CD4-positive, alpha-beta T cell treated with Interleukin-2 at 100 ng/mL for 4 hours (primary cell): ENCODE measurements at regions not wholly inside any gene's neighbourhood (a gene's known extent, or its start where the extent isn't known, plus 50 kb on each side); places are given as distances from the start of the nearest gene placed in this dataset.
A peak's percentile ranks its signal among the peaks of the same experiment; 100 is the strongest.
"Not testable (repeated sequence)": the region's sequence is repeated elsewhere in the genome, so short reads cannot be mapped to it uniquely, and the experiment has no call there.

ENCODE experiments used
- DNase-seq: peaks from one replicate; pipeline ENCODE4 v3.0.0-alpha.2; 2020; ENCODE audit warnings: low spot score

- no peak for DNase-seq
These were observed 445.5 kb downstream of the TMEM121 start for GRCh38 chr14:105971593-105972500.

GRCh38 chr14:105974902-105975301, 448.5 kb downstream of the TMEM121 start:
- peak; percentile 58 for DNase-seq

GRCh38 chr14:105978618-105979295, 452.4 kb downstream of the TMEM121 start:
- DNase-seq: no peak

- no peak for DNase-seq
These were observed 453.1 kb downstream of the TMEM121 start for GRCh38 chr14:105979446-105979845.

GRCh38 chr14:105980224-105980623, 453.8 kb downstream of the TMEM121 start:
- DNase-seq: no peak

GRCh38 chr14:105981517-105982302, 455.3 kb downstream of the TMEM121 start:
- DNase-seq: peak; percentile 62

- DNase-seq: no peak
These were observed 456.3 kb downstream of the TMEM121 start for GRCh38 chr14:105982664-105983063.

- DNase-seq: no peak
These were observed 460.5 kb downstream of the TMEM121 start for GRCh38 chr14:105986894-105987284.

GRCh38 chr14:105987563-105987962, 461.2 kb downstream of the TMEM121 start:
- DNase-seq: no peak

- peak; percentile 44 for DNase-seq
These were observed 463.4 kb downstream of the TMEM121 start for GRCh38 chr14:105989566-105990302.

- DNase-seq: not testable (repeated sequence)
These were observed 465.3 kb downstream of the TMEM121 start for GRCh38 chr14:105991677-105992076.

GRCh38 chr14:105993814-105994213, 467.4 kb downstream of the TMEM121 start:
- no peak for DNase-seq

GRCh38 chr14:105995011-105995710, 468.8 kb downstream of the TMEM121 start:
- not testable (repeated sequence) for DNase-seq

- DNase-seq: not testable (repeated sequence)
These were observed 472.2 kb downstream of the TMEM121 start for GRCh38 chr14:105998597-105998996.

- peak; percentile 80 for DNase-seq
These were observed 473.1 kb downstream of the TMEM121 start for GRCh38 chr14:105999361-106000028.

- not testable (repeated sequence) for DNase-seq
These were observed 473.7 kb downstream of the TMEM121 start for GRCh38 chr14:106000029-106000511.

GRCh38 chr14:106001277-106001676, 474.9 kb downstream of the TMEM121 start:
- peak; percentile 29 for DNase-seq

- no peak for DNase-seq
These were observed 477.0 kb downstream of the TMEM121 start for GRCh38 chr14:106003351-106003750.

GRCh38 chr14:106004937-106005795, 478.8 kb downstream of the TMEM121 start:
- DNase-seq: peak; percentile 85
